Left renal pelvis (tissue), 4 donors: ENCODE measurements at regions not wholly inside any gene's neighbourhood (a gene's known extent, or its start where the extent isn't known, plus 50 kb on each side); places are given as distances from the start of the nearest gene placed in this dataset.
"Not testable (repeated sequence)": the region's sequence is repeated elsewhere in the genome, so short reads cannot be mapped to it uniquely, and the experiment has no call there.

ENCODE experiments used
- DNase-seq, 4 donors: peaks; one replicate each; pipeline ENCODE4 v3.0.0-alpha.2; 2013; ENCODE audit warnings: low read depth in 4 of 4, low spot score in 3 of 4

DNA sequence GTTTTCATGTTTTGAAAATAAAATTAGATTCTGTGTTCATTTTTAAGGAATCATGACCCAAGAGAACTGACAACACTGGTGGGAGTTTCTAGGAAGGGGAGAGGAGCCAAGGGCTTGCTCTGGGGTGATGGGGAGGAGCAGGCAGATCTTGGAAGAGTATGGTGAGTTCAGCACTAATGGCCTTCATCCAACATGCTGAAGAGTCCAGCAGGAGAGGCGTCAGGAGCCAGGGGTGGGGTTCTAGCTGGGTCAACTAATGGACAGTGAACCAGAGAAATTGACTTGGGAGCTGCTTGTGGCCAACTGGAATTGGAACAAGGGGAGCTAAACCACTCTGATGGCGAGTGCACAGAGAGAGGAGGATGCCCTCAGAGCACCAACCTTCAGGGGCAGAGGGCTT, 107.1 kb downstream of the MRPL14 start:
- DNase-seq = no peak

- not testable (repeated sequence) for DNase-seq
These were observed 109.9 kb downstream of the MRPL14 start for GRCh38 chr6:44017307-44017706.

DNA sequence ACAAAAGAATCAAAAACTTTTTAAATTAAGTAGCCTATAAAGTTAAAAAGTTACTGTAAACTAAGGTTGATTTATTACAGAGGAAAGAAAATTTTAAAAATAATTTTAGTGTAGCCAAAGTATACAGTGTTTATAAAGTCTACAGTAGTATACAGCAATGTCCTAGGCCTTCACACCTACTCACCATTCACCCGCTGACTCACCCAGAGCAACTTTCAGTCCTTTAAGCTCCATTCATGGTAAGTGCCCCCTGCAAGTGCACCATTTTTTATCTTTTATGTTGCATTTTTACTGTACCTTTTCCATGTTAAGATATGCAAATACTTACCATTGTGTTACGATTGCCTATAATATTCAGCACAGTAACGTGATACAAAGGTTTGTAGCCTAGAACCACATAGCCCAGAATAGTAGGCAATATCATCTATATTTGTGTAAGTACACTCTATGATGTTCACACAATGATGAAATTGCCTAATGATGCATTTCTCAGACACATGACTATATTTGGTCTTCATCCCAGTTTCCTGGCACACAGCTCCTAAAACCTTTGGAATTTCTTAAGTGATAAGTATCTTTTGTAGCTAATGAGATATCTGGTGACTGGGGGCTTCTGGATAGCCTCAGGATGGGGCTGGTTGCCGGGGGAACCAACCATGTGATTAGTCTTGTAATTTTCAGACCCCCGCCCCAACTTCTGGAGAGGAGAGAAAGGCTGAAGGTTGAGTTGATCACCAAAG, 111.0 kb downstream of the MRPL14 start:
- no peak for DNase-seq

DNA sequence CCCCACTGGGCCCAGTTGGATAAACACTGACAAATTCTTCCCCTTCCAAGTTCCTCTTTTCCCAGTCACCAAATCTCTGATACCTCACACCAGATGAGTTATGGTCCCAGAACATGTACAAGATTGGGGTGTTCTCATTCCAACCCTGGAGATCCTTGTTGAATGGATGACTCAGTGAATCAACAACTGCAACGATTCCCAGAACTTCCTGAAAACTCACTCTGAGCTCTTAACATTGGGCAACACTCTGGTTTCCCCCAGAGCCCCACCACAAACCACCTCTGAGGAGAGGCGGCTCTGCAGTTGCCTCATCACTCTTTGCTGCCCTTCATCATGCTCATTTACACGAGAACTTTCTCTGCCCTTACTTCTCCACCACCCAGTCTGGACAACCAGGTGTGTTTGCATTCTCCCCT, 115.2 kb downstream of the MRPL14 start:
- DNase-seq = no peak

DNA sequence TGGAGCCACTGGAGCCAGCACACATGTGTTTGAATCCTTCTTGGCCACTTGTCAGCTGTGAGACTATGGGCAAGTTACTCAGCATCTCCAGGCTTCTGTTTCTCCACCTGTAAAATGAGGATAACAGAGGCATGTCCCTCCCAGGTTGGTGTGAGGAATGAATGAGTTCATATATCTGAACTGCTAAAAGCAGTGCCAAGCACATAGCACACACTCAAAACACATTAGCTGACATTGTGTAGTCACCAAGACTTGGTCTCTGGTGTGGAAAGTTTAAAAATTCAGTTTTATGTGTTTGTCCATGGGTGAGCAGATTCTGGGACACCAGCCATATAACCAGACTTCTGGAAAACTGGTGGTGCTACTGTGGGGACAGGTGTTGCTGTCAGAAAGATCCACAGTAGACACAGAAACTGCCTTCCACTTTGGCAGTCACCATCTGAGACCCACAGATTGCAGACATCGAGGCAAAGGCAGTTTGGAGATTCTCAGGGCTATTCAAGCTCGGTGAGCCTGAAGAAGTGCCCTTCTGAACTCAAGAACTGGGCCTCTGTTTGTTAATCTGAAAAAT, 115.8 kb downstream of the MRPL14 start:
- DNase-seq = no peak

- DNase-seq = no peak
These were observed 116.6 kb downstream of the MRPL14 start for GRCh38 chr6:44010411-44011349.

DNA sequence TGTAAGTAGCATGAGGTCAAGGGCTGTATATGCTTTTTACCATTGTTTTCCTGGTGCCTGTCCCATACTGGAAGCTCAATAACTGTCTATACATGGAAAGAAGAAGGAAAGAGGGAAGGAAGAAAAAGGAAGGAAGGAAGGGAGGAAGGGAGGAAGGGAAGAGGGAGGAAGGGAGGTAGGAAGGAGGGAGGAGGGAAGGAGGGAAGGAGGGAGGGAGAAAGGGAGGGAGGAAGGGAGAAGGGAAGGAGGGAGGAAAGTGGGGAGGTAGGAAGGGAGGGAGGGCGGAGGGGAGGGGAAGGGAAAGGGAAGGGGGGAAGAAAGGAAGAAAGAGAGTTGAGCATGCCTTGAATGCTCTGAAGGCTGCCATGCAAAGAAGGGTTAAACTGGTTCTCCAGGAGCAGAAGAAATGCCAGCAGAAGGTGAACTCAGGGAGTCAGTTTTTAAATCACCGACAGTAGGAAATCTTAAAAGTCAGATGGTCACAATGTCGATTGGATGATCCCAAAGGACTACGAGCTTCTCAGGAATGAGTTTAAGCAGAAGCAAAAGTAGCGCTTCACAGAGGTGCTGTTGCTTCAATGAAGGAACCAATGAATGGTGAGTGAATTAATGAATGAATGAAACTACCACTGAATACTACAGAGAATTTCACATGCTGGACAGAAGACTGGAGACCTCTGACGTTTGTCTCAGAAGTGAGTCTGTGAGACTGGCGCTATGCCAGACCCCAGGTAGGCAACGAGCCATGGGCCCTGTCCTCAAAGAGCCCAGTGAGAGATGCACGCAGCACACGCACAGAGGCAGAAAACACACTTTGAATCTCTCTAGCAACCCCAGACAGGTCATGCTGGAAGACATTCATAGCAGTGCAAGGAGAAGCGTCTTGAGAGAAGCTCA, 117.6 kb downstream of the MRPL14 start:
- DNase-seq = no peak

GRCh38 chr6:44008821-44009370, 118.4 kb downstream of the MRPL14 start:
- no peak for DNase-seq

- DNase-seq = no peak
These were observed 119.2 kb downstream of the MRPL14 start for GRCh38 chr6:44007818-44008621.

- no peak for DNase-seq
These were observed 120.4 kb downstream of the MRPL14 start for GRCh38 chr6:44006872-44007303.

GRCh38 chr6:44006123-44006871, 121.0 kb downstream of the MRPL14 start:
- no peak for DNase-seq

- no peak for DNase-seq
These were observed 121.7 kb downstream of the MRPL14 start for GRCh38 chr6:44005507-44005903.

DNA sequence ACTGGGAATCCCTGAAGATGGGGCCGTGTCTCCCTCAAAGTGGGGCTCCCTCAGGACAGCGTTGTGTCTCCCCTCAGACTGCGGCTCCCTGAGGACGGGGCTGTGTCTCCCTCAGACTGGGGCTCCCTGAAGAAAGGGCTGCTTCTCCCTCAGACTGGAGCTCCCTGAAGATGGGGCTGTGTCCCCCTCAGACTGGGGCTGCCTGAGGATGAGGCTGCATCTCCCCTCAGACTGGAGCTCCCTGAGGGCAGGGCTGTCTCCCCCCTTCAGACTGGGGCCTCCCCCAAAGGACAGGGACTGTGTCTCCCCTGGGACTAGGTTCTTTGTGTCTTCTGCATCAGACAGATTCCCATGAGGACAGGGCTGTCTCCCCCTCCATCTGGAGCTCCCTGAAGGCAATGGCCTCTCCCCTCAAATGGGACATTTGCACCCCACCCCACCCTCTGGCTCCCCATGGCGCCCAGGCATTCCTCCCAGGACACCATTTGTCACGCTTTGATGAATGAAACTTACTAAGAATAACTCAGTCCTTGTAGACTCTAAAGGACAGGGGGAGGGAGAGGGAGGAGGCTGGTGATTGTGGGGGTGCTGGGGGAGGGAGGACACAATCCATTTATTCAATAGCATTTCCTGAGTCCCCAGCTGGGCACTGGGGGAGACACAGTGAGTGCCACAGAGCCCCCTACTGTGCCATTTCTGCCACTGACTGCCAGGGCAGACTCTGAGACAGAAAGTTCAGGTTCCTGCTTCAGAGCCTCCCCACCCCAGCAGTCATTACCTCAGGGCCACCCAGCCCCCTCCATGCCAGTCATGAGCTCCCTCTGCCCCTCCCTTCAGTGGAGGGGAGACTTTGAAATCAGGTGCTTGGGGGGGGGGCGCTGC, 122.4 kb downstream of the MRPL14 start:
- no peak for DNase-seq

DNA sequence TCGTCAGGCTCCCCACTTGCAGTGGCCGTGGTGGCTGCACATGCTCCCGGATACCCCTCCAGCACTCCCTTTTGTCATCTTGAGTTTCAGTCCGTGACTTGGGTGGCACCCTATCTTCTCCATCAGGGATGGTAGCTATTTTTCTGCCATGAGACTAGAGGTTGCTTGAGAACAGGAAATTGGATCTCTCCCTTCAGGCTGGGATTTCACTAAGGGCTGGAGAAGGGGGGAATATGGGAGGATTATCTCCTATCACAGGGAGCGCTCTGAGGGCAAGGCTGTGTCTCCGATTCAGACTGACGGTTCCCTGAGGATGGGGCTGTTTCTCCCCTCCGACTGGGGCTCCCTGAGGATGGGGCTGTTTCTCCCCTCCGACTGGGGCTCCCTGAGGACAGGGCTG, 123.1 kb downstream of the MRPL14 start:
- DNase-seq = no peak

DNA sequence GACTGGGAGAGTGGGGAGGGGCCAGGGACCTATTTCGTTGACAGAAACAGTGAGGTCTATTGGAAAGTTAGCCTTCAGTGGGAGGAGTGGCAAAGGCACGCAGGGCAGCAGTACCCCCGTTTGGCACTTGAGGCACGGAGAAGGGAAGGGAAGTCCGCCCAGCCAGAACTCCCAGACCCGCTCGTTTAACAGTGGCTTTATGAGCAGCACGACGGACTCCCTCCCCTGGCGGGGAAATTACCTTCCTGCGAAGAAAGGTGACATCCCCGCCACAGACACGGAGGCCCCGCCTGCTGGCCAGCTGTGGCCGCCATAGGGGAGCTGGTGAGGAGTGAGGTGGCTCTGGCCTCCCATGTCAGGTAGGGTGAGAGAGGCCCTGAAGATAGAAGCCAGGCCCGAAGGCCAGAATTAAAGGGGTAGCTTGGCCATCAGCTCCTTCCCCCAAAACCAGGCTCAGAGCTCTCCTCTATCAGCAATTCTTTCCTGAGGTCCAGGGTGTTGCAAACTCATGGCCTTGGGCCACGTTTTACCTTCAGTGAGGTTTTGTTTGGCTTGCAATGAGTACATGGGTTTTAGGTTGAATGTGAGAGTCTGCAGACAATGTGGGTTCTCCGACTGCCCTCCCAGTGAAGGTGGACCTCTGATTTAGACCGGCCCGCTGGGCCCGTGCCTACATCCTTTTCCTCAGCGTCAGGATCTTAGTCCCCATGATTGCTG, 123.7 kb downstream of the MRPL14 start:
- DNase-seq = no peak

DNA sequence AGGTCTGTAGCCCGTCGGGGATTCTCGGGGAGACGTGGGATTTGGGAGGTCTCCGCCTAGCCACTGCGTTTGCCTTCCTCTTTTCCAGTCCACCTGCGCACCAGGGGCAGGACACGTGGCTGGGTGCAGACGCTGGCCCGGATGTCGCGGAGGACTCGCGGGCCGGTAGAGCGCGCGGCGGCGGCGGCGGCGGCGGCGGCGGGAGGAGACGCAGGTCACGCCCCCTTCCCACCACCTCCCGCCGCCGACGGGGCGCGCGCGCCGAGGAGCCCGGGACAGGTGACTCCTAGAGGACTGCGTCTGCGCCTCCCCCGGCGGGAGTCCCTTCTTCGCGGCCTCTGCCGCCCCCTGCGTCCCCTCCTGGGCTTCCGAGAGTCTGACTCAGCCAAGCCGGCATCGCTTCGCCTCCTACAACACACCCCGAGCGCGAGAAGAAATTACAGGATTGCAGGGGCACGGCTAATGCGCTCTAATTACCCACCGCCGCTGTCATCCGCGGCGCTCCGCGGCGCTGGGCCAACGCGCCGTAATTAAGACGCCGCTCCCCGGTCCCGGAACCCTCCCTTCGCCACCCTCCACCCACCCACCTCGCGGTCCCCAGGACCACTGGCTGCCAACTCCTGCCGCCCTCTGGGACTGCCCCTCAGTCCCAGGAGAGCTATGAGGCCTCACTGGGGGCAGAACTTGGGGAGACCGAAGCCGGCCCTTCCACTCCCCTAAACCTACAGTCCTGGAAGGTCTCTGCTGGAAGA, 124.5 kb downstream of the MRPL14 start:
- DNase-seq = no peak
